H1 (cell line): ENCODE measurements at regions not wholly inside any gene's neighbourhood (a gene's known extent, or its start where the extent isn't known, plus 50 kb on each side); places are given as distances from the start of the nearest gene placed in this dataset.
"Not testable (repeated sequence)": the region's sequence is repeated elsewhere in the genome, so short reads cannot be mapped to it uniquely, and the experiment has no call there.

ENCODE experiments used
- CTCF ChIA-PET: fragments of 300-600 bp; sonication (Branson Sonifier 250); formaldehyde crosslinking; loops from one replicate; lab custom pipeline; 2021; ENCODE audit not compliant: partially characterized antibody; lab: Charles Lee
- POLR2A ChIA-PET: fragments of 300-600 bp; sonication (Branson Sonifier 250); formaldehyde crosslinking; loops from one replicate; lab custom pipeline; 2021; ENCODE audit warnings: inconsistent platforms; ENCODE audit not compliant: partially characterized antibody; lab: Charles Lee
- DNase-seq, 2 experiments: peaks; one replicate each; pipeline versions ENCODE4 v3.0.0 to v3.0.0-alpha.2; 2010 to 2022; ENCODE audit warnings: low spot score in 2 of 2, low read depth in 1 of 2, mixed read lengths in 1 of 2
- FAIRE-seq: peaks from 2 replicates; lab custom pipeline; 2011; peaks lifted over from hg19 to GRCh38; lab: Jason Lieb, UNC
- H2AFZ ChIP-seq: 2 replicates; pipeline ENCODE4 v1.8.1; 2012; ENCODE audit warnings: low read length, inconsistent platforms
- H2AK5ac ChIP-seq: 2 replicates; pipeline ENCODE4 v1.6.1; 2013; ENCODE audit warnings: low read depth, low read length
- H2BK120ac ChIP-seq: replicated peaks from 2 replicates; pipeline ENCODE3; 2013; ENCODE audit warnings: low read depth, low read length, inconsistent platforms
- H2BK12ac ChIP-seq: 2 replicates; pipeline ENCODE4 v1.6.1; 2013; ENCODE audit warnings: low read depth, low read length
- H2BK15ac ChIP-seq: 2 replicates; pipeline ENCODE4 v1.6.1; 2013; ENCODE audit warnings: low read length
- H2BK20ac ChIP-seq: 2 replicates; pipeline ENCODE4 v1.6.1; 2013; ENCODE audit warnings: low read length
- H2BK5ac ChIP-seq: 2 replicates; pipeline ENCODE4 v1.6.1; 2013; ENCODE audit warnings: low read depth, low read length
- H3K14ac ChIP-seq: 2 replicates; pipeline ENCODE4 v1.6.1; 2013; ENCODE audit warnings: inconsistent platforms; ENCODE audit not compliant: insufficient read length
- H3K18ac ChIP-seq: 2 replicates; pipeline ENCODE4 v1.6.1; 2013; ENCODE audit warnings: low read length; ENCODE audit errors: extremely low read depth
- H3K23ac ChIP-seq: 2 replicates; pipeline ENCODE4 v1.6.1; 2013; ENCODE audit warnings: inconsistent platforms; ENCODE audit not compliant: insufficient read length
- H3K23me2 ChIP-seq: 2 replicates; pipeline ENCODE4 v1.6.1; 2013; ENCODE audit warnings: low read depth, low read length
- H3K27ac ChIP-seq: 2 replicates; pipeline ENCODE4 v1.6.1; 2011; ENCODE audit warnings: low read depth, low read length, inconsistent platforms
- H3K27me3 ChIP-seq, 4 experiments: replicated peaks in 1 of 4; 1 replicate in 1 of 4; 2 replicates in 3 of 4; pipeline versions ENCODE4 v1.6.1 to v1.8.1; 2011 to 2013; ENCODE audit warnings: low read length in 3 of 4, mild to moderate bottlenecking in 3 of 4, inconsistent platforms in 2 of 4, mixed read lengths in 2 of 4, moderate library complexity in 1 of 4; ENCODE audit not compliant: control insufficient read depth in 3 of 4, insufficient read depth in 3 of 4; ENCODE audit errors: extremely low read depth in 1 of 4
- H3K36me3 ChIP-seq, 4 experiments: 2 replicates each; pipeline versions ENCODE4 v1.6.1 to v1.8.1; 2011 to 2013; ENCODE audit warnings: mild to moderate bottlenecking in 4 of 4, low read length in 3 of 4, moderate library complexity in 2 of 4, control low read depth in 1 of 4, inconsistent platforms in 1 of 4; ENCODE audit not compliant: insufficient read depth in 4 of 4, control insufficient read depth in 2 of 4
- H3K4ac ChIP-seq: replicated peaks from 2 replicates; pipeline ENCODE3; 2013; ENCODE audit warnings: low read length, low read depth, mixed read lengths, inconsistent platforms; ENCODE audit not compliant: insufficient read length
- H3K4me1 ChIP-seq, 4 experiments: replicated peaks in 1 of 4; 1 replicate in 1 of 4; 2 replicates in 3 of 4; pipeline versions ENCODE4 v1.6.1 to v1.8.1; 2011 to 2013; ENCODE audit warnings: low read length in 3 of 4, inconsistent platforms in 2 of 4, mixed read lengths in 1 of 4; ENCODE audit not compliant: insufficient read depth in 4 of 4, control insufficient read depth in 3 of 4
- H3K4me2 ChIP-seq, 2 experiments: 2 replicates each; pipeline versions ENCODE4 v1.6.1 to v1.8.1; 2011 to 2013; ENCODE audit warnings: low read depth in 2 of 2, low read length in 2 of 2, control low read depth in 1 of 2, inconsistent platforms in 1 of 2, mild to moderate bottlenecking in 1 of 2; ENCODE audit not compliant: insufficient read depth in 1 of 2
- H3K4me3 ChIP-seq, 4 experiments: fragments of 200-600, 300-600 bp in 1 of 4; sonication (generic), shearing (Covaris generic), sonication (Bioruptor Twin) in 1 of 4; 2 replicates each; pipeline versions ENCODE4 v1.5.1 to v1.8.1; 2011 to 2016; ENCODE audit warnings: low read length in 4 of 4, low read depth in 3 of 4, control low read depth in 2 of 4, inconsistent platforms in 2 of 4, mild to moderate bottlenecking in 2 of 4, mixed read lengths in 1 of 4, moderate library complexity in 1 of 4; ENCODE audit not compliant: insufficient read depth in 2 of 4; ENCODE audit errors: extremely low read depth in 1 of 4
- H3K56ac ChIP-seq: replicated peaks from 2 replicates; pipeline ENCODE3; 2013; ENCODE audit warnings: low read depth, mild to moderate bottlenecking, mixed read lengths, low read length, inconsistent platforms; ENCODE audit not compliant: insufficient read length
- H3K79me1 ChIP-seq: 2 replicates; pipeline ENCODE4 v1.6.1; 2013; ENCODE audit warnings: low read depth, low read length, control low read depth
- H3K79me2 ChIP-seq, 2 experiments: 2 replicates each; pipeline versions ENCODE4 v1.6.1 to v1.8.1; 2012 to 2013; ENCODE audit warnings: low read length in 2 of 2, mild to moderate bottlenecking in 2 of 2, inconsistent platforms in 1 of 2; ENCODE audit not compliant: insufficient read depth in 2 of 2, control insufficient read depth in 1 of 2
- H3K9ac ChIP-seq, 4 experiments: replicated peaks in 1 of 4; 1 replicate in 1 of 4; 2 replicates in 3 of 4; pipeline versions ENCODE4 v1.6.1 to v1.8.1; 2011 to 2013; ENCODE audit warnings: low read depth in 3 of 4, low read length in 3 of 4, control low read depth in 2 of 4, mild to moderate bottlenecking in 2 of 4, moderate library complexity in 2 of 4, inconsistent platforms in 1 of 4; ENCODE audit errors: extremely low read depth in 1 of 4
- H3K9me3 ChIP-seq, 2 experiments: 2 replicates each; pipeline versions ENCODE4 v1.6.1 to v1.8.1; 2012 to 2013; ENCODE audit warnings: mild to moderate bottlenecking in 2 of 2, moderate library complexity in 2 of 2, control low read depth in 1 of 2, inconsistent platforms in 1 of 2, low read depth in 1 of 2, low read length in 1 of 2, mixed read lengths in 1 of 2; ENCODE audit not compliant: insufficient read depth in 2 of 2
- H4K20me1 ChIP-seq, 2 experiments: replicated peaks in 1 of 2; 2 replicates each; pipeline versions ENCODE3 to v1.8.1; 2011 to 2013; ENCODE audit warnings: inconsistent platforms in 2 of 2, low read length in 2 of 2, mild to moderate bottlenecking in 1 of 2; ENCODE audit not compliant: insufficient read depth in 2 of 2, control insufficient read depth in 1 of 2
- H4K5ac ChIP-seq: 2 replicates; pipeline ENCODE4 v1.6.1; 2013; ENCODE audit warnings: low read length, low read depth, mixed read lengths, inconsistent platforms; ENCODE audit not compliant: insufficient read length
- H4K8ac ChIP-seq: 2 replicates; pipeline ENCODE4 v1.8.0; 2013; ENCODE audit warnings: mild to moderate bottlenecking, moderate library complexity, low read length, inconsistent platforms; ENCODE audit not compliant: insufficient read depth; ENCODE audit errors: extremely low read depth
- H4K91ac ChIP-seq: replicated peaks from 2 replicates; pipeline ENCODE3; 2013; ENCODE audit warnings: low read length, mixed read lengths, inconsistent platforms; ENCODE audit not compliant: insufficient read length
- WGBS, 2 experiments: shearing (Covaris generic) in 1 of 2; methylation state at CpG; one replicate each; pipeline versions ENCODE4 v1.1.6 to v1.1.7; 2013 to 2015; ENCODE audit warnings: low lambda C conversion rate in 2 of 2, mixed read lengths in 2 of 2, inconsistent platforms in 1 of 2, low coverage in 1 of 2, missing lambda C conversion rate in 1 of 2; ENCODE audit not compliant: insufficient replicate concordance in 2 of 2, insufficient coverage in 1 of 2, insufficient read length in 1 of 2; ENCODE audit errors: extremely low coverage in 1 of 2, missing lambda C conversion rate in 1 of 2; 5-methylcytosine and 5-hydroxymethylcytosine counted together

- H4K5ac ChIP-seq, H3K79me2 ChIP-seq, H2AK5ac ChIP-seq, H3K79me1 ChIP-seq, H2BK12ac ChIP-seq, H2BK5ac ChIP-seq, H2BK120ac ChIP-seq, H3K23me2 ChIP-seq, H3K36me3 ChIP-seq, H4K20me1 ChIP-seq, H3K4ac ChIP-seq, H3K27ac ChIP-seq, H3K56ac ChIP-seq, H2BK15ac ChIP-seq, H4K8ac ChIP-seq, DNase-seq, H3K9ac ChIP-seq, H3K9me3 ChIP-seq, H3K14ac ChIP-seq, H3K4me2 ChIP-seq, H2AFZ ChIP-seq, H3K18ac ChIP-seq, H3K27me3 ChIP-seq, FAIRE-seq, H3K4me3 ChIP-seq, H4K91ac ChIP-seq, H2BK20ac ChIP-seq, H3K23ac ChIP-seq: not testable (repeated sequence)
- peaks cover 0 to 11% (median 4%) of the 10 kb centered on the region in 4 experiments; a peak in 3 of 7 replicates for H3K4me1 ChIP-seq
- ChIA-PET POLR2A (interaction anchor here (1.0 to 1.8 kb wide), 2 partner anchors 12 to 236 kb away, joined by 3 to 5 read pairs; no protein-coding TSS in a partner anchor), CTCF (interaction anchor here (1.5 kb wide), 1 partner anchor 15 kb away, joined by 4 read pairs; no protein-coding TSS in a partner anchor)
- 85% methylated on average over 6 of the region's 6 CpGs; no CpG with 5 or more reads in 1 of the 2 experiments for WGBS, 2 experiments
Measured at GRCh38 chr12:105898271-105898670, 240.5 kb downstream of the NUAK1 start.
